ENCODE measurements at regions not wholly inside any gene's neighbourhood (a gene's known extent, or its start where the extent isn't known, plus 50 kb on each side); places are given as distances from the start of the nearest gene placed in this dataset.

GRCh38 chr22:46069521-46070214 lies 80.7 kb upstream of the PPARA start:
- peak overlapping the region; percentile 72 for H3K4me3 ChIP-seq (ENCODE audit: low read length)
- Mint-ChIP-seq H3K4me1 (no peaks in the 10 kb centered on the region), H3K36me3 (ENCODE audit: low read depth) (peaks cover 2% of the 10 kb centered on the region), H3K27me3 (ENCODE audit: insufficient read depth) (peaks cover 78% of the 10 kb centered on the region), H3K4me3 (peak overlapping the region; percentile 62), H3K27ac (no peak overlapping the region), H3K9me3 (no peaks in the 10 kb centered on the region)
- no peak for TF ChIP-seq CTCF (conservative IDR thresholded peaks at IDR 0.05)
- H3K36me3 ChIP-seq (ENCODE audit: control insufficient read depth, insufficient read depth, low read length), result no peaks in the 10 kb centered on the region
- WGBS, 2 experiments (ENCODE audit: insufficient coverage in 1 of 2, insufficient read length in 1 of 2), result 60 to 68% methylated on average over 11 to 23 of the region's 24 CpGs
- no peak overlapping the region for H3K27ac ChIP-seq (ENCODE audit: low read depth, low read length)
- H3K9ac ChIP-seq (ENCODE audit: extremely low read depth, low read length, poor library complexity, severe bottlenecking), result no peak overlapping the region
- DNase-seq, result no peak
- H3K27me3 ChIP-seq (ENCODE audit: control insufficient read depth, insufficient read depth, low read length, poor library complexity, severe bottlenecking), result peaks cover 94% of the 10 kb centered on the region
- no peaks in the 10 kb centered on the region for H3K4me1 ChIP-seq (ENCODE audit: control insufficient read depth, insufficient read depth, low read length)
- no peaks in the 10 kb centered on the region for H3K9me3 ChIP-seq (ENCODE audit: control insufficient read depth, low read length)

- no peaks in the 10 kb centered on the region for H3K36me3 ChIP-seq (ENCODE audit: control insufficient read depth, insufficient read depth, low read length)
- Mint-ChIP-seq H3K4me1 (no peaks in the 10 kb centered on the region), H3K36me3 (ENCODE audit: low read depth) (peaks cover 2% of the 10 kb centered on the region), H3K27ac (no peak overlapping the region), H3K4me3 (peak overlapping the region; percentile 62), H3K27me3 (ENCODE audit: insufficient read depth) (peaks cover 73% of the 10 kb centered on the region), H3K9me3 (no peaks in the 10 kb centered on the region)
- no peak overlapping the region for H3K9ac ChIP-seq (ENCODE audit: extremely low read depth, low read length, poor library complexity, severe bottlenecking)
- no peaks in the 10 kb centered on the region for H3K4me1 ChIP-seq (ENCODE audit: control insufficient read depth, insufficient read depth, low read length)
- 8 to 10% methylated on average over 6 to 57 of the region's 57 CpGs for WGBS, 2 experiments (ENCODE audit: insufficient coverage in 1 of 2, insufficient read length in 1 of 2)
- peak; percentile 81 for DNase-seq
- H3K9me3 ChIP-seq (ENCODE audit: control insufficient read depth, low read length), result no peaks in the 10 kb centered on the region
- H3K27ac ChIP-seq (ENCODE audit: low read depth, low read length), result no peak overlapping the region
- TF ChIP-seq CTCF (conservative IDR thresholded peaks at IDR 0.05), result no peak
- peak overlapping the region; percentile 72 for H3K4me3 ChIP-seq (ENCODE audit: low read length)
- peaks cover 94% of the 10 kb centered on the region for H3K27me3 ChIP-seq (ENCODE audit: control insufficient read depth, insufficient read depth, low read length, poor library complexity, severe bottlenecking)
These were observed 80.0 kb upstream of the PPARA start for GRCh38 chr22:46070215-46070802.

- peak; percentile 80 for DNase-seq
- peak overlapping the region; percentile 72 for H3K4me3 ChIP-seq (ENCODE audit: low read length)
- no peaks in the 10 kb centered on the region for H3K36me3 ChIP-seq (ENCODE audit: control insufficient read depth, insufficient read depth, low read length)
- Mint-ChIP-seq H3K9me3 (no peaks in the 10 kb centered on the region), H3K27me3 (ENCODE audit: insufficient read depth) (peaks cover 70% of the 10 kb centered on the region), H3K27ac (no peak overlapping the region), H3K36me3 (ENCODE audit: low read depth) (peaks cover 2% of the 10 kb centered on the region), H3K4me3 (peak overlapping the region; percentile 62), H3K4me1 (no peaks in the 10 kb centered on the region)
- H3K27me3 ChIP-seq (ENCODE audit: control insufficient read depth, insufficient read depth, low read length, poor library complexity, severe bottlenecking), result peaks cover 88% of the 10 kb centered on the region
- no peak for TF ChIP-seq CTCF (conservative IDR thresholded peaks at IDR 0.05)
- 0% methylated on average over 111 of the region's 112 CpGs; no CpG with 5 or more reads in 1 of the 2 experiments for WGBS, 2 experiments (ENCODE audit: insufficient coverage in 1 of 2, insufficient read length in 1 of 2)
- H3K9me3 ChIP-seq (ENCODE audit: control insufficient read depth, low read length), result no peaks in the 10 kb centered on the region
- no peaks in the 10 kb centered on the region for H3K4me1 ChIP-seq (ENCODE audit: control insufficient read depth, insufficient read depth, low read length)
- H3K27ac ChIP-seq (ENCODE audit: low read depth, low read length), result peak overlapping the region; percentile 70
- no peak overlapping the region for H3K9ac ChIP-seq (ENCODE audit: extremely low read depth, low read length, poor library complexity, severe bottlenecking)
These were observed 79.4 kb upstream of the PPARA start for GRCh38 chr22:46070803-46071450.

Data from endodermal cell (in vitro differentiated cells).